ENCODE measurements at regions not wholly inside any gene's neighbourhood (a gene's known extent, or its start where the extent isn't known, plus 50 kb on each side); places are given as distances from the start of the nearest gene placed in this dataset.

DNA sequence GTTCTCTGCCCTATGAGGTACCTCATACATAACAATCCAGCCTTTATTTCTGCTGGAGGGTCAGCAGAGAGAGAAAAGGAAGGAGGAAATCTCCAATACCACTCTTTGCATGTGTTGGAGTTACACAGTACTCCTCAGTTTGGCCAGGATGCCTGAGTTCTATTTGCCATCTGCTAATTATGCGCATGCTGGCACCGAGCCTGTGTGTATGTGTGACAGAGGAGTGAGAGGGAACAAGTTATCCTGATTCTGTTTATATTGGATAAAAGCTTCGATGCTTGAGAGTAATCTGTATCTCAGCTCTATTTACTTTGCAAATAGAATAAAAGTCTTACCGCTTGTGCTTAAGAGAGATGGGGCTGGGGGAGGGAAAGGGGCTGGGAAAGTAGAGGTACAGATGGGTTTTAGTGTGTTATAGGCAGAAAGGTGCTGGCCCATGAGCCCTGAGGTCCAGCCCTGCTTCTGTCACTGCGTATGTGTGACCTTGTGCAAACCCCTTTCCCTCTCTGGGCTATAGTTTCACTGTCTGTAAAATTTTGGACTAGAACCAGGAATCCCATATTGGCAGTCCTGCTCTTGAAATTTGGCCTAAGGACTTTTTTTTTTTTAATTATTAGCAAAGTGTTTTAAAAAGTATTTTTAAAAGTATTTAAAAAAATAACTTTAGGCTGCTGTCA lies 54.5 kb upstream of the PLXNA2 start:
- no peak for DNase-seq

- no peak for DNase-seq
These were observed 56.0 kb upstream of the PLXNA2 start for GRCh38 chr1:208300084-208300770.

- DNase-seq, result no peak
These were observed 58.6 kb upstream of the PLXNA2 start for GRCh38 chr1:208302699-208303238.

GRCh38 chr1:208303743-208304712 lies 59.8 kb upstream of the PLXNA2 start:
- no peak for DNase-seq

DNA sequence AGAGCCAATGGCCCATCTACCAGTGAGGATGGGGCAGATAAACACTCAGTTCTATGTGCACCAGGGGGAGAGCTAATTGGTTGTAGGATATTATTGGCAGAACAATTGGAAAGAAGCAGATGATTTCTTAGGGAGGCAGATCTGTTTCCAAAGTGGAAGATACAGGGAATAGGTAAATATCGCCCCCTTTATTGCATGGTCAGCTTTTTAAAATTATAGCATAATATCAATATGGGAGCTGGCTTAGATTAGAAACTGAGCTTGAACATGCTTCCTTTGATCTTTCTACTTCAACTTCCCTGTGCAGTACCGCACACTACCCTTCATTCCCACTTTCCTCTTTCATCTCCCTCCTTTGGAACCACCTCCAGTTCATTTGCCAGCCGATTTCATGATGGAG lies 64.0 kb upstream of the PLXNA2 start:
- no peak for DNase-seq

- DNase-seq, result no peak
These were observed 65.6 kb upstream of the PLXNA2 start for GRCh38 chr1:208309771-208310170.

GRCh38 chr1:208312706-208313105 lies 68.5 kb upstream of the PLXNA2 start:
- no peak for DNase-seq

- DNase-seq, result no peak
These were observed 70.2 kb upstream of the PLXNA2 start for GRCh38 chr1:208314431-208314830.

- DNase-seq, result no peak
These were observed 74.1 kb upstream of the PLXNA2 start for GRCh38 chr1:208318150-208318734.

DNA sequence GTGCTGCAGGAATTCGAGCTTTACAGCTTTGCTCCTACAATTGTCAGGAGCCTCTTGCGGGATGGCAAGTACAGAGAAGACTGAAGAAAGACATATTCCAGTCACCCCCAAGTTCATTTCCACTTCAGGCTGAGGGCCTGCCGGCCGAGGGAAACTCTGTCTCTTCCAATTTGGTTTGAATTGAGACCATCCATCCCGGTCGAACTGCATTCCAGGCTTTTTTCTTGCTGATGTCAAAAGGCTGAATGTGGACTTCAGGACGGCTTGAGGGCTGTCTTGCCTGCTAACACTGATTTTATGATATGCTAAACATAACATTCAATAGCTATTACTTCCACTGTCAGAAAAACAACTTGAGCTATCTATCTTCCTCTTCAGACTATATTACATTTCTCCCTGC lies 79.8 kb upstream of the PLXNA2 start:
- no peak for DNase-seq

GRCh38 chr1:208326033-208326432 lies 81.8 kb upstream of the PLXNA2 start:
- no peak for DNase-seq

- DNase-seq, result no peak
These were observed 85.1 kb upstream of the PLXNA2 start for GRCh38 chr1:208329300-208329699.

GRCh38 chr1:208332036-208332773 lies 88.0 kb upstream of the PLXNA2 start:
- no peak for DNase-seq

DNA sequence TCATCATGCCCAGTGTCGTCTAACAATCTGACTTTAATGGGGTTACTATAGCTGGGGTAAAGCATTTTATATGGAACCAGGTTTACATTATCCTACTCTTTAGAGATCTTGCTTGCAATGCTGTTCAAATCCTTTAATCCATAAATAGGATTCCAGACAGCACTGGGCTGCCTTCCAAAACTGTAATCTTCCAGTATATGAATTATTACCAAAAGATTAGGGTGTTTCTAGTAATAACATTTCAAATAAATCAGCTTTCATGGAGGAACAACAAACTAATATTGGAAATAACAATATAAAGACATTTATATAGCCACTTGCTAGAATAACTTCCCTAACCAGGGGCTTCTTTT lies 88.6 kb upstream of the PLXNA2 start:
- no peak for DNase-seq

- no peak for DNase-seq
These were observed 89.5 kb upstream of the PLXNA2 start for GRCh38 chr1:208333676-208334075.

GRCh38 chr1:208335371-208336136 lies 91.4 kb upstream of the PLXNA2 start:
- DNase-seq, result no peak

- DNase-seq, result no peak
These were observed 91.9 kb upstream of the PLXNA2 start for GRCh38 chr1:208336137-208336518.

- no peak for DNase-seq
These were observed 95.7 kb upstream of the PLXNA2 start for GRCh38 chr1:208339911-208340310.

GRCh38 chr1:208343226-208343625 lies 99.0 kb upstream of the PLXNA2 start:
- DNase-seq, result no peak

DNA sequence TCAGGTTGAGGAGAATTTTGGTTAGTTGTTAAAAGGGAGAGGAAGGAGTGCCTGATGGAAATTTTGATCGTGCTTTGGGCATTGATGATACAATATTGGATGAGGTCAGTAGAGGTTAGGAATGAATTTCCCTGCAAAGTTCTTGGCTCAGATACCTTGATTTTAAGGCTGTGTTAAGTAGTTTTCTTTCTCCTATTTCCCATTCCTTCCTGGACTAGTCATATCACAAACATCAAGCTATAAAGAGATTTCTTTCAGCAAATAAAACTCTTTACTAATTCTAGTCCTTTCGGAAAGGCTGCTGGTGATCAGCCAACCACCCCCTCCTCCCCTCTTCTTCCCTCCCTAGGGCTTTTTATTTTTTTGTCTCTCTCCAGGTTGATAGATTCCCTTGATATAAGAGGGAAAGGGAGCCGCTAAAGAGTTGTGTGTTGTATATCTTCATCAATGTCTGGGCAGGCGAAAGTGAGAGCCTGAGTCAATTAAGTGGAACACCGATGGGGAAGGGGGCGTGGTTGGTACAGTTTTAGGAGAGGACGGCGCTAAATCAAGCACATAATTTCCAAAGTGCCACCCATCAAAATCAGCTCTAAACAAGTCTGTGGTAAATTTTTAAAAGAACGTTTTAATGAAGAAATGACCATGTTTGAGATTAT lies 100.1 kb upstream of the PLXNA2 start:
- DNase-seq, result no peak

Data from right kidney (tissue), 1 donor.